GM19240 (cell line): ENCODE measurements at regions not wholly inside any gene's neighbourhood (a gene's known extent, or its start where the extent isn't known, plus 50 kb on each side); places are given as distances from the start of the nearest gene placed in this dataset.

ENCODE experiments used
- DNase-seq: peaks from one replicate; pipeline ENCODE4 v3.0.0; 2011; ENCODE audit warnings: low spot score; ENCODE audit not compliant: insufficient read length

- DNase-seq: no peak
These were observed 137.8 kb upstream of the GAS1 start for GRCh38 chr9:87085073-87085472.

GRCh38 chr9:87085521-87085920 is 138.2 kb upstream of the GAS1 start:
- no peak for DNase-seq

- DNase-seq: no peak
These were observed 139.0 kb upstream of the GAS1 start for GRCh38 chr9:87086221-87086818.

GRCh38 chr9:87087197-87087596 is 139.9 kb upstream of the GAS1 start:
- no peak for DNase-seq

- no peak for DNase-seq
These were observed 140.9 kb upstream of the GAS1 start for GRCh38 chr9:87088192-87088591.

- no peak for DNase-seq
These were observed 141.5 kb upstream of the GAS1 start for GRCh38 chr9:87088621-87089365.

DNA sequence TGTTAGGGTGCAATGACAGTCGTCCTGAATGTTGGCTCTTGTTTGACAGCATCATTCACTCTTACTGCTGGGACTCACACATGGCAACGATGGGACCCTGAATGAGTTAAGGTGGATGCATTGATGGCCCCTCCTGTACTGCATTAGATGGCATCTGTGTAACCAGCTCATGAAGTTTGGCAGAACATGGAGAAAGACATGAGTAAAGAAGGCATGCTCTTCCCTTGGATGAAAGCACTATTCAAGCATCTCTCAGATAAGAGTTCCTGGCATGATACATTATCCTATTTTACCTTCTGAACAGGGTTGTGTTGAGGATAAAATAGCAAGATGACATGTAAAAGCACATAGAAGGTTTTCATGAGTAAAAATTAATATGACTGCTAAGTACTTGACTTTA is 142.2 kb upstream of the GAS1 start:
- DNase-seq: no peak

DNA sequence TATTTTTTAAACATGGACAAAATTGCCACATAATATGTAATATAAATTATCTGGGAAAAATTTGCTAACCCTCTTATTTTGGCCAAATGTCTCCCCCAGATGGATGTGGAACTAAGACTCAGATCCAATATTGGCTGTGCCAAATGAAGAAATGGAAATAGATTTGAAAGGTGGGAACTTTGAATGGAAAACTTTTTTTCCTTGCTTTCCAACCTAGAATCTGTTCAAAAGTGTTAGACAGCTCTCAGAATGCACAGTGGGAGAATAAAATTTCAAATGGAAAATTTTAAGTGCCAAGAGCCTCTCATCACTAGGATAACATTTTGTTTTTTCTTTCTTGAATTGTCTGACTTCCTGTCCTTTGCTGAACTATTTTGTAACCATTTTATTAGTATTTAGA is 142.6 kb upstream of the GAS1 start:
- no peak for DNase-seq

- no peak for DNase-seq
These were observed 146.5 kb upstream of the GAS1 start for GRCh38 chr9:87093777-87094176.

GRCh38 chr9:87095951-87096350 is 148.6 kb upstream of the GAS1 start:
- no peak for DNase-seq

DNA sequence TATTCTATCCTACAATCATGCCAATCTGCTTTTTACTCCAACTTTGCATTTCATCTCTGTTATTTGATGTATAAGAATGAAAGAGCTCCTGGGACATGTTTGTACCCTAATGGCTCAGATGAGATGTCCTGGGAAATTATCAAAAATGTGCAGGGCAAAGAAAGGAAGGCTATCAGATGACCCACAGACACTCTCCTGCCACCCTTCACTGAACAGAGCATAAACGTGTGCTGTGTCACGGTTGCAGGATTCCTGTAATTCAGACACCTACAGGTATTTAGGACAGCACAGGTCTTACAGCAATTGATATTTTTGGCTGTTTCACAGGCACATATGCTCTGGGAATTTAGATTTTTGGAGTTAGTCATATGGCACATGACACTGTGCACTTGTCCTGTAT is 149.2 kb upstream of the GAS1 start:
- DNase-seq: no peak

DNA sequence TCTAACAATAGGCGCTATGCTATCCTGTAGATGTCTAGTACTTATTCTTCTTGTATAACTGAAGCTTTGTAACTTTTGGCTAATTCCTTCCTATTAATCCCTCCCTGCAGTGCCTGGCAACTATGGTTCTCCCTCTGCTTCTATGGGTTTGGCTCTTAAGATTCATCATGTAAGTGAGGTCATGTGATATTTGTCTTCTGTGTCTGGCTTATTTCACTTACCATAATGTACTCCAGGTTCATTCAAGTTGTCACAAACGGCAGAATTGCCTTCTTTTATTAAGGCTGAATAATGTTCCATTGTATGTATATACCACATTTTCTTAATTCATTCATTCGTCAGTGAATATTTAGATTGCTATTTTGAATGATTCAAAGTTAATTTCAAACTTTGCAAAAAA is 149.9 kb upstream of the GAS1 start:
- DNase-seq: no peak

- DNase-seq: no peak
These were observed 152.1 kb upstream of the GAS1 start for GRCh38 chr9:87099407-87099806.

DNA sequence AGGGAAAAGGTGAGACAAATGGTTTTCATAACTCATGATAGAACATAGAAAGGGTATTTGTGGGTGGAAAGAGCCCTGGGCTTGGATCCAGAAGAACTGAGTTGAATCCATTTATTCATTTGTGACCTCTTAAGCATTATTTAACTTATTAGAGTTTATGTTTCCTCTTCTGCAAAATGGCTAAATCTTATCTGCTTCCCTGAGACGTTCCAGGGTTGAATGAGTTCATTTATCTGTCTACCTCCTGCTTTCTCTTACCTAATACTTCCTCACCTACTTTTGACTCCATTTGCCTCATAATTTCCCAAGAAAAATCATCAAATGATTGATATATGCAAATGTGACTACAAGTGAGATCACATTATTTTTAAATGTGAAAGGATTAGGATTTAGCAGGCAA is 152.7 kb upstream of the GAS1 start:
- no peak for DNase-seq

GRCh38 chr9:87102126-87102525 is 154.8 kb upstream of the GAS1 start:
- DNase-seq: no peak

GRCh38 chr9:87107072-87107471 is 159.8 kb upstream of the GAS1 start:
- DNase-seq: no peak

DNA sequence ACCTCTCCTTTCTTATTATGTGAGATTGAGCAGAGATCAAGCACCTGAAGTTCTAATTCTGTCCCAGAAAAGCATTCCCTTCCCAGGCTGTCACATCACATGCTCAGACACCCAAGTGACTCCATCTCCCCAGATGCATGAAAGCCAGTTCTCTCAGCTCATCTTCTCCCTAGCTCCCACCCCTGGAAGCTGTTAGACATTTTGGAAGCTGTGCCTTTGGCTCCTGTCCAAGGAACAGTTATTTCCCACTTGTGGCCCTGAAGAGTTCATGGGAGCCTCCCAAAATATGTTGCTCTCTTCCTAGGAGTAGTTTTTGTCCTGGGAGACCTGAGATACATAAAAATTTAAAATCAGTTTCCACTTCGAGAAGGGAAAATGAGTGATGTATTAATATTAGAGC is 161.4 kb upstream of the GAS1 start:
- DNase-seq: no peak

- no peak for DNase-seq
These were observed 161.9 kb upstream of the GAS1 start for GRCh38 chr9:87109231-87109631.

GRCh38 chr9:87109851-87110250 is 162.5 kb upstream of the GAS1 start:
- no peak for DNase-seq

DNA sequence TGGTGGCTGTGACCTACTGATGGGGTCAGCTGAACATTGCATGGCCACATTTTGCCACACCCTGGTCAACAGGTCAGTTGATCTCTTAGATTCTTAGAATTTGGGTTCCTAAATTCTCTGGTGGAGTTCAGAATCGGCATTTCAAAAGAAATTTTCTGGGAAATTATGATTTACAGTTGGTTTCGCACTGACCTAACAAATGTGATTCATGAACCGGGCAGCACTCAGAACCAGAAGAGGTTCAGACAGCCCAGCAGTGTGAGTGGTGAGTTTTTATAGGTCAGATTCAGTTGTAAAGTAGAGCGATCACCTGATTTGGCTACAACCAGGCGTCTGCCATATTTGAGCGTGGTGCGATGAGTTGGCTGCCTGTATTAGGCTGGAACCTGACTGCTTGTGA is 163.7 kb upstream of the GAS1 start:
- no peak for DNase-seq

DNA sequence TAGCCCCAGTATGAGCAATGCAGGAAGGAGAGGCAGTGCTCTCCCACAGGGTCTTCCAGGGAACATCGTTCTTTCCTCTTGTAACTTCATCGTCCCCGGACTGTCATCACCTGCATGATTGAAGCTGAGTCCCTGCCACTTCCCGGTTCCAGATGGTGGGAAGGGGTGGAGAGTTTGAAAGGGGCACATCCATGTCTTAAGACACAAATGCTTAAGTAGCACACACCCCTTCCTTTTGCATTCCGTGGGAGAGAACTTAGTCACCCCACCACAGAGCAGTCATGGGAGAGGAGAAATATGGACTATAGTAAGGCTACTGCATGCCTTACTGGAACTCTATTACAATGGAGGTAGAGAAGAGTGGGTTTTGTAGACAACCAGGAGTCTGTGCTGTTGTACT is 165.3 kb upstream of the GAS1 start:
- DNase-seq: no peak

DNA sequence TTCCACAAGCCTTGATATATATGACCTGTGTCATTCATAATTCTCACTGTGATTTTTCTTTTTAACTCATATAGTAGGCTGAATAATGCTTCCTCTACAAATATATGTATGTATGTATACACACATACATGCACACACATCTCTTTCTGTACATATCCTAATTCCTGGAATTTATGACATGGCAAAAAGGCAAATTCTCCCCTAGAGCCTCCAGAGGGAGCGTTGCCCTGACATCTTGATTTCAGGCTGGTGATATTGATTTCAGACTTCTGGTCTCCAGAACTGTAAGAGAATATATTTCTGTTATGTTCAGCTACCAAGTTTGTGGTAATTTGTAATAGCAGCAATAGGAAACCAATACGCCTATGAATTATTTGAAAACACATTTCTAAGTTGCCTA is 166.6 kb upstream of the GAS1 start:
- DNase-seq: no peak

DNA sequence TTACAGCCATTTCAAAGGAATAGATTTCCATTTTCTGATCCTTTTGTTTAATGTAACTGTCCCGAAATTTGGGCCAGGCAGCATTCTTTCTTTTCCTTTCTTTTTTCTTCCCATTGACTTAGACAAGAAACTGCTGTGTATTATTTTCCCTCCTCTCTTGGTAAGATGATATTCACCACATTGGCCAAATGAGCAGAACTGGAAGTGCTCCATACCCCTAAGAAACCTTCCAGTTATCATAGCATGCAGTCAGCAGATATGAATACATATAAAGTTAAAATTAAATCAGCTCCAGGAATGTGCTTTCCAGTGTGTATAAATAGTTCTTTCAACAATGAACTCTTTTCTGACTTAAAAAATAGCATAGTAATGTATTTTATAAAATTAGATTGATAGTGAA is 168.5 kb upstream of the GAS1 start:
- DNase-seq: no peak
